ENCODE measurements at regions not wholly inside any gene's neighbourhood (a gene's known extent, or its start where the extent isn't known, plus 50 kb on each side); places are given as distances from the start of the nearest gene placed in this dataset.

DNA sequence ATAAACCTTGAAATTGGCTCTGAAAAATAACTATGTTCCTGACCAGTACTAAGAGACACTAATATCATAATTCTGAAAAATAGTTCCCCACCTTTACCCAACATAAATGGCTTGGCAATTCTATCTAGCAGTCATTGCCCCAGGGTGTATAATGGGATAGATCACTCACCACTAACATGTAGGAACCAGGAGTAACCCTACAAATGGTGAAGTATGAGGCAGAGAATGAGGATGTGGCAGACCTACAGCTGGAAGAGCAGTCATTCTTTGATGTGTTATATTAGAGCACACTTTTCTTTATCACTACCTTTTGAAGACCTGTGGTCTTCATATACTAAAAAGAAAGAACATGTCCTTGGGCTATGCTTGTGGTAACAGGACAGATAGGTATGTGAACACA is 136.5 kb upstream of the SYNDIG1 start:
- H3K27ac ChIP-seq = no peak overlapping the region
- TF ChIP-seq, protein P1, sequence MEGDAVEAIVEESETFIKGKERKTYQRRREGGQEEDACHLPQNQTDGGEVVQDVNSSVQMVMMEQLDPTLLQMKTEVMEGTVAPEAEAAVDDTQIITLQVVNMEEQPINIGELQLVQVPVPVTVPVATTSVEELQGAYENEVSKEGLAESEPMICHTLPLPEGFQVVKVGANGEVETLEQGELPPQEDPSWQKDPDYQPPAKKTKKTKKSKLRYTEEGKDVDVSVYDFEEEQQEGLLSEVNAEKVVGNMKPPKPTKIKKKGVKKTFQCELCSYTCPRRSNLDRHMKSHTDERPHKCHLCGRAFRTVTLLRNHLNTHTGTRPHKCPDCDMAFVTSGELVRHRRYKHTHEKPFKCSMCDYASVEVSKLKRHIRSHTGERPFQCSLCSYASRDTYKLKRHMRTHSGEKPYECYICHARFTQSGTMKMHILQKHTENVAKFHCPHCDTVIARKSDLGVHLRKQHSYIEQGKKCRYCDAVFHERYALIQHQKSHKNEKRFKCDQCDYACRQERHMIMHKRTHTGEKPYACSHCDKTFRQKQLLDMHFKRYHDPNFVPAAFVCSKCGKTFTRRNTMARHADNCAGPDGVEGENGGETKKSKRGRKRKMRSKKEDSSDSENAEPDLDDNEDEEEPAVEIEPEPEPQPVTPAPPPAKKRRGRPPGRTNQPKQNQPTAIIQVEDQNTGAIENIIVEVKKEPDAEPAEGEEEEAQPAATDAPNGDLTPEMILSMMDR (IDR thresholded peaks at IDR 0.05) = no peak
- TF ChIP-seq POLR2A (IDR thresholded peaks at IDR 0.05) = no peak
- no peaks in the 10 kb centered on the region for H3K4me1 ChIP-seq
- H3K36me3 ChIP-seq = no peaks in the 10 kb centered on the region
- intact Hi-C loops (cut with DNase I) = no loop called here
- no peaks in the 10 kb centered on the region for H3K9me3 ChIP-seq
- no peak for DNase-seq
- H3K27me3 ChIP-seq = no peaks in the 10 kb centered on the region
- H3K4me3 ChIP-seq (replicated peaks in 1 of 3) = no peak overlapping the region

DNA sequence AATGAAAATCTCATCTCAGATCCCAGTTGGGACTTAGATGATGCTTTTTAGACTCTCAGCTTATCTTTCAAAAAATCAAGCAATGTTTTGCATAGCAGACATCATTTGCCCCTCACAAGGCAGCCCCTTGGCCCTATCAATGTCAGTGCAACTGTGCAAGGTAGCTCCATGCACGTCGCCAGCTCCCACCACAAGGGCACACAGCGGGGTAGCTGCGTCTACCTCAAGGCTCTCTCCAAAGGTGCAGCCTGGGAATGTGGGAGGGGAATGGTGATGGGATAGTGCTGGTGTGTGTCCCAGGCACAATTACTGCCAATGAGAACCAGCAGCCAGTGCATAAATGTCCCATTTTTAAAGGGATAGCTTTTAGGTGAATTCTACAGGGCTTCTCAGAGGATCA is 137.5 kb upstream of the SYNDIG1 start:
- Histone ChIP-seq H3K4me3 (replicated peaks in 1 of 3) (no peak overlapping the region), H3K27me3 (no peaks in the 10 kb centered on the region), H3K27ac (no peak overlapping the region), H3K36me3 (no peaks in the 10 kb centered on the region), H3K4me1 (no peaks in the 10 kb centered on the region), H3K9me3 (no peaks in the 10 kb centered on the region)
- intact Hi-C loops (cut with DNase I) = no loop called here
- no peak for DNase-seq
- TF ChIP-seq POLR2A (IDR thresholded peaks at IDR 0.05) = no peak
- TF ChIP-seq, protein P1 (IDR thresholded peaks at IDR 0.05) = no peak
- WGBS, 2 donors = 81 to 93% methylated on average over 4 of the region's 4 CpGs

DNA sequence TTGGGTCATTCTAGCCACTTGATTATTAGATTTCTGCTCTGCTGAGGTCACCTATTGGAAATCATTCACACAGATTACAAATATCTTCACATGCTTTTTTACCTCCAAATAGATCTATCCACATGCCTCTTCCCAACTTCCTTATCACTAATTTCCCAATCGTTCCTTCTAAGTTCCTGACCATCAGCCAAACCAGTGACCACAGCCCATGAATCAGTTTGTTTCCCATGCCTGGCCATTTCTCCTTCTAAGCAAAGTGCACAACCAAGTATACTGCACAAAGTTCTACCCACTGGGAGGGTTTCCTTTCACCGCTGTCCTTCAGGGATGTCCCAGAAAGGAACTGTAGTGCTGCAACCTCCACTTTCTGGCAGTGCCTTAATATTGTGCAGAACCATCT is 140.5 kb upstream of the SYNDIG1 start:
- intact Hi-C loops (cut with DNase I) = no loop called here
- no peaks in the 10 kb centered on the region for H3K4me1 ChIP-seq
- WGBS, 2 donors = 87 to 92% methylated on average over 2 of the region's 2 CpGs

DNA sequence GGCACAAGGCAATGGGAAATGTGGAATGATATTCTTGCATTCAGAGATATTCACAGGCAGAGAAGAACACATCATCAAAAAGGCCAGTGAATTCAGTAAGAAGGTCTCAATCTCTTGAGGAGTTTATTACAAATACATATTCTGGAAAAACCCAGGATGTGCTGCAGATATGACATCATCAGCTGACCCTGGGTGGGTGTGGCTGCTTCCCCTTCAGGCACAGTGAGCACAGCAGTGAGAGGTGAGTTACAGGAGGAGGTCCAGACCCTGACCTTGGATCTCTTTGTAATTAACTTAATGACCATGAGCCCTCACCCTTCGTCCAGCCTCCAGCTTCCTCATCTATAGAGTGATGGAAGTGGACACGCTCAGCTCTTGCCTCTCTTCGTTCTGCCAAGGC is 147.5 kb upstream of the SYNDIG1 start:
- WGBS, 2 donors = 81 to 95% methylated on average over 3 of the region's 3 CpGs
- no peaks in the 10 kb centered on the region for H3K27me3 ChIP-seq
- no peaks in the 10 kb centered on the region for H3K4me1 ChIP-seq
- no peak for DNase-seq
- TF ChIP-seq, protein P1 (IDR thresholded peaks at IDR 0.05) = no peak
- no peak for TF ChIP-seq POLR2A (IDR thresholded peaks at IDR 0.05)
- no peaks in the 10 kb centered on the region for H3K9me3 ChIP-seq
- no peak overlapping the region for H3K27ac ChIP-seq
- intact Hi-C loops (cut with DNase I) = no loop called here
- no peak overlapping the region for H3K4me3 ChIP-seq (replicated peaks in 1 of 3)
- no peaks in the 10 kb centered on the region for H3K36me3 ChIP-seq

More for the DNA sequence above, 140.5 kb upstream of the SYNDIG1 start:
- Histone ChIP-seq H3K4me3 (replicated peaks in 1 of 3) (no peak overlapping the region), H3K9me3 (no peaks in the 10 kb centered on the region), H3K36me3 (no peaks in the 10 kb centered on the region), H3K27ac (no peak overlapping the region), H3K27me3 (no peaks in the 10 kb centered on the region)
- no peak for DNase-seq
- TF ChIP-seq, protein P1 (IDR thresholded peaks at IDR 0.05) = no peak
- no peak for TF ChIP-seq POLR2A (IDR thresholded peaks at IDR 0.05)

DNA sequence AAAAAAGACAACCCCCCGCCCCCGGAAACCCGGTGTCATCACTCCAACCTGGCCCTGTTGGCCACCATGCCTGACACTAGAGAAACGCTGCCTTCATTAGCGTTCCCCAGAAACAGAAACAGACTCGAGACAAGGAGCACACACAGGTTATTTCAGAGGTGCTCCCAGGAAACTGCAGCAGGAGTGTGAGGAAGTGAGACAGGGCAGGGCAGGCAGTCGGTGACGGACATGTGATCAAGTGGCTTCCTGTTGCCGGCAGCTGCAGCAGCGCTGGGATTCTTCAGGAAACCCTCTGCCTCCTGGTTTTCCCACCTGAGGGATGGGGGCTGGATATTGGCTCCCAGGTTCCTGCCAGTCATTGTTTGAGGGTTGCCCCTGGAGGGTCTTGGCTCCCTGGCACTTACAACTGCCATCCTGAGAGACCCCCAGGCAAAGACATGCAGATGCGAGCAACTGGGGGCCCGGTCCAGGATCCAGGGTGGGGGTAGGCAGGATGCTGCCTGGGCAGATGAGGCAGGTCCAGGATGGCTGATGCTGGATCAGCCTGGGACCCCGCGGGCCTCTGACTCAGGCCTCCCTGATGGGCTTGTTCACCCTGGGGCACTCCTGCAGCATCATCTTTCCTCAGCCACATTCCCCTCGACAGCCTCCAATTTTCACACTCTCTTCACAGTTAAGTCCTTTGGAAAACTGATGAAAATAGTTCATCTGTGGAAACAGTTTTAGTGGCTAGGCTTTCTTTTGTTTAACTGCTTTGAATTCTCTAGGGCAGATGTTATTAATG is 150.7 kb upstream of the SYNDIG1 start:
- no peak overlapping the region for H3K27ac ChIP-seq
- H3K4me1 ChIP-seq = no peaks in the 10 kb centered on the region
- H3K9me3 ChIP-seq = no peaks in the 10 kb centered on the region
- TF ChIP-seq, protein P1 (IDR thresholded peaks at IDR 0.05) = no peak
- no peak for TF ChIP-seq POLR2A (IDR thresholded peaks at IDR 0.05)
- H3K27me3 ChIP-seq = no peaks in the 10 kb centered on the region
- WGBS, 2 donors = 63% methylated on average over 8 to 14 of the region's 15 CpGs
- no peaks in the 10 kb centered on the region for H3K36me3 ChIP-seq
- intact Hi-C loops (cut with DNase I) = no loop called here
- no peak for DNase-seq
- H3K4me3 ChIP-seq (replicated peaks in 1 of 3) = no peak overlapping the region

Measured in thyroid gland (tissue), 4 donors.